ENCODE measurements at regions not wholly inside any gene's neighbourhood (a gene's known extent, or its start where the extent isn't known, plus 50 kb on each side); places are given as distances from the start of the nearest gene placed in this dataset.

GRCh38 chr2:49289711-49290110 is 135.4 kb upstream of the FSHR start:
- H3K9ac ChIP-seq (ENCODE audit: insufficient read depth, low read length, poor library complexity, severe bottlenecking) = no peak overlapping the region
- Mint-ChIP-seq H3K36me3 (no peaks in the 10 kb centered on the region), H3K27ac (no peak overlapping the region), H3K9me3 (peaks cover 0 to 2% (median 0%) of the 10 kb centered on the region in 7 donors), H3K4me1 (no peaks in the 10 kb centered on the region), H3K4me3 (no peak overlapping the region), H3K27me3 (ENCODE audit: low read depth in 3 of 3) (peaks cover 0 to 2% (median 0%) of the 10 kb centered on the region in 3 donors)
- H3K27ac ChIP-seq (ENCODE audit: low read depth in 1 of 2, low read length in 2 of 2) = no peak overlapping the region
- no peaks in the 10 kb centered on the region for H3K36me3 ChIP-seq (replicated peaks in 1 of 2; ENCODE audit: control insufficient read depth in 1 of 2, insufficient read depth in 2 of 2, low read length in 2 of 2)
- H3K4me3 ChIP-seq (replicated peaks in 1 of 3; ENCODE audit: low read depth in 2 of 3, low read length in 3 of 3) = no peak overlapping the region
- H2AFZ ChIP-seq (ENCODE audit: insufficient read depth, low read depth, low read length, poor library complexity, severe bottlenecking) = no peak overlapping the region
- no peaks in the 10 kb centered on the region for H4K20me1 ChIP-seq (ENCODE audit: insufficient read depth, low read length)
- no CpG with 5 or more reads among the region's 2 CpGs for WGBS (ENCODE audit: insufficient coverage)
- no peaks in the 10 kb centered on the region for H3K27me3 ChIP-seq (ENCODE audit: control insufficient read depth in 2 of 2, insufficient read depth in 2 of 2, low read length in 2 of 2)
- no peak for TF ChIP-seq CTCF (IDR thresholded peaks at IDR 0.05)
- intact Hi-C loops (cut with micrococcal nuclease) = no loop called here
- H3K79me2 ChIP-seq (ENCODE audit: insufficient read depth, low read length) = no peaks in the 10 kb centered on the region
- DNase-seq = no peak
- no peaks in the 10 kb centered on the region for H3K4me1 ChIP-seq (ENCODE audit: control insufficient read depth in 1 of 2, insufficient read depth in 2 of 2, low read length in 2 of 2)
- no peak overlapping the region for H3K4me2 ChIP-seq (replicated peaks; ENCODE audit: extremely low read depth, low read length, poor library complexity, severe bottlenecking)
- no peaks in the 10 kb centered on the region for H3K9me3 ChIP-seq (replicated peaks in 1 of 2; ENCODE audit: control insufficient read depth in 1 of 2, insufficient read depth in 1 of 2, low read length in 2 of 2)

GRCh38 chr2:49288902-49289700 is 134.8 kb upstream of the FSHR start:
- Histone ChIP-seq H3K27ac (ENCODE audit: low read depth in 1 of 2, low read length in 2 of 2) (no peak overlapping the region), H3K4me2 (replicated peaks; ENCODE audit: extremely low read depth, low read length, poor library complexity, severe bottlenecking) (no peak overlapping the region), H3K27me3 (ENCODE audit: control insufficient read depth in 2 of 2, insufficient read depth in 2 of 2, low read length in 2 of 2) (no peaks in the 10 kb centered on the region), H4K20me1 (ENCODE audit: insufficient read depth, low read length) (no peaks in the 10 kb centered on the region), H3K9me3 (replicated peaks in 1 of 2; ENCODE audit: control insufficient read depth in 1 of 2, insufficient read depth in 1 of 2, low read length in 2 of 2) (no peaks in the 10 kb centered on the region), H3K4me3 (replicated peaks in 1 of 3; ENCODE audit: low read depth in 2 of 3, low read length in 3 of 3) (no peak overlapping the region), H2AFZ (ENCODE audit: insufficient read depth, low read depth, low read length, poor library complexity, severe bottlenecking) (no peak overlapping the region), H3K36me3 (replicated peaks in 1 of 2; ENCODE audit: control insufficient read depth in 1 of 2, insufficient read depth in 2 of 2, low read length in 2 of 2) (no peaks in the 10 kb centered on the region), H3K79me2 (ENCODE audit: insufficient read depth, low read length) (no peaks in the 10 kb centered on the region), H3K4me1 (ENCODE audit: control insufficient read depth in 1 of 2, insufficient read depth in 2 of 2, low read length in 2 of 2) (no peaks in the 10 kb centered on the region), H3K9ac (ENCODE audit: insufficient read depth, low read length, poor library complexity, severe bottlenecking) (no peak overlapping the region)
- WGBS (ENCODE audit: insufficient coverage) = no CpG with 5 or more reads among the region's 2 CpGs
- no peak overlapping the region for H3K4me3 Mint-ChIP-seq
- no peak overlapping the region for H3K27ac Mint-ChIP-seq
- TF ChIP-seq CTCF (IDR thresholded peaks at IDR 0.05) = no peak
- H3K36me3 Mint-ChIP-seq = no peaks in the 10 kb centered on the region
- peaks cover 0 to 2% (median 0%) of the 10 kb centered on the region in 7 donors for H3K9me3 Mint-ChIP-seq
- no peak for DNase-seq
- peaks cover 0 to 2% (median 0%) of the 10 kb centered on the region in 3 donors for H3K27me3 Mint-ChIP-seq (ENCODE audit: low read depth in 3 of 3)
- intact Hi-C loops (cut with micrococcal nuclease) = no loop called here
- no peaks in the 10 kb centered on the region for H3K4me1 Mint-ChIP-seq

Data from CD14-positive monocyte (primary cell).